Stimulated activated CD4-positive, alpha-beta T cell treated with anti-CD3 and anti-CD28 coated beads, TNF-alpha, amount 100 ng/mL, for 1 hour (primary cell): ENCODE measurements at regions not wholly inside any gene's neighbourhood (a gene's known extent, or its start where the extent isn't known, plus 50 kb on each side); places are given as distances from the start of the nearest gene placed in this dataset.
"Not testable (repeated sequence)": the region's sequence is repeated elsewhere in the genome, so short reads cannot be mapped to it uniquely, and the experiment has no call there.

Experiments
- DNase-seq, 3 donors: peaks; one replicate each; pipeline ENCODE4 v3.0.0-alpha.2; 2020; ENCODE audit warnings: low read depth in 3 of 3, low spot score in 1 of 3

DNA sequence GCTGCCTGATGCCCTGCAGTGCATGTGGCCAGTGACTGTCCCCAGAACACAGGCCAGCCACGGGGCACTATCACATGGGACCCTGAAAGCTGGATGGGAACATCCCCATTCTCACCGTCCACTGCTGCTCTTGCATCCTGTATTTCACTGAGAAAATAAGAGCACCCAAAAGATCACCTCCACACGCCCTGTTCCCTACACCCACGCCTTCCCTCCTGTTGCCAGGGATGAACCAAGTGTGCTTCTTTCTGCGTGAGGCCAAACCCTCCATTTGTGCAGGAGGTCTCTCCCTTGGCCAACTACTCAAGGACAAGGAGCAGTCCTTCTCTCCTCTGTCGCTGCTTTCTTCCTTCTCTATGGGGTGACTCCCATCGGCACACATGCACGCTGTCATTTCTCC lies 118.3 kb downstream of the LRRC37A3 start:
- not testable (repeated sequence) for DNase-seq

- DNase-seq = not testable (repeated sequence)
Measured at GRCh38 chr17:64800361-64800895, 118.8 kb downstream of the LRRC37A3 start.

DNA sequence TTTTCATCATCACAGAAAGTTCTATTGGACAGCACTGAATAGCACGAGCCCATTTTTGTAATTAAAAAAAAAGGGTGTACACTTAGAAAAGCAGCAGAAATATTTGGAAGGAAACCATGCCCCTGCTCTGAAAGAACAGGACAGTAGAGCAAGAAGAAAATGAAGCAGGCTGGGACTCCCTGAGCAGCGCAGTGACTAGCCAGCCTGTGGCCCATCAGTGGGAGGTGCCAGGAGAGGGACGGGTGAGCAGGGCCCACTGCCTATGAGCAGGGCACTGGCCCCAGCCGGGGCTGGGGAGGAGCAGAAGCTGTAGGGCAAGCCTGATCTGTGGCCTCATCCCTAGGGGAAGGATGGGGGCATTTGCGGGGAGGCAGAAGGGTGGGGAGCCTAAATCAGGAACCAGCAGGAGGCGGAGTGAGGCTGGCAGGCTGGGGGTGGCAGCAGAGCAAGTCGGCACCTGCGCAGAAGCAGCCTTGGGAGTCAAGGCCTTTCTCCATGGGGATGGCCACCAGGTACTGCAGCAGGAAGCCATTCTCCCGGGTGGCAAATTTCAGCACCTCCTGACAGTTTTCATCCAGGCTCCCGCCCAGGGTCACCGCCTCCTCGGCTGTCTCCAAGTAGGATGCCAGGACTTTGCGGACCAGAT lies 119.6 kb downstream of the LRRC37A3 start:
- DNase-seq = not testable (repeated sequence)

DNA sequence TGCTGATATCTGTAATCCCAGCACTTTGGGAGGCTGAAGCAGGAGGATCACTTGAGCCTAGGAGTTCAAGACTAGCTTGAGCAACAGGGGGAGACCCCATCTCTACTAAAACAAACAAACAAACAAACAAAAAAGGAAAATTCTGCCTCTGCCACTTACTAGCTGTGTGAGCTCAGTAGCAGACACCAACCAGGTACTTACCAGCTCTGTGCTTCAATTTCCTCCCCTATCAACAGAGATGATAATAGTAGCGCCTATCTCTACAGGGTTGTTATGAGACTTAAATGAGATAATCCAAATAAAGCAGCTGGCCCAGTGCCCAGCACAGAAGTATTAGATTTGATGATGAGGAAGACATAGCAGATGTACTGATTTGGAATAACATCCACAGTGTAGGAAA lies 120.3 kb downstream of the LRRC37A3 start:
- not testable (repeated sequence) for DNase-seq

DNA sequence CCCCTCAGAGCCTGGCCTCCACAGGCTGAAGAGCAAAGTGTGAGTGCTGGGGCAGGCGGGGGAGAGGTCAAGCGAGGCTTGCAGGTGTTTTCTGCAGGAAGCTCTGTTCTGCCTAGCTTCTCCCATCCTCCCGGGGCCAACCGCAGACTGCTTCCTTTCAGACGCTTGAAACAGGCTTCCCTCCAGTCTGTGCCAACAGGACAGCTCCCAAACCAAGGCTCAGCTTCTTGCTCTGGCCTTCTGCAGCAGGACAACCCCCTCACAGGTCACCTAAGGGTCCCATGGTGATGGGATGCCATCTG lies 120.8 kb downstream of the LRRC37A3 start:
- DNase-seq = not testable (repeated sequence)

DNA sequence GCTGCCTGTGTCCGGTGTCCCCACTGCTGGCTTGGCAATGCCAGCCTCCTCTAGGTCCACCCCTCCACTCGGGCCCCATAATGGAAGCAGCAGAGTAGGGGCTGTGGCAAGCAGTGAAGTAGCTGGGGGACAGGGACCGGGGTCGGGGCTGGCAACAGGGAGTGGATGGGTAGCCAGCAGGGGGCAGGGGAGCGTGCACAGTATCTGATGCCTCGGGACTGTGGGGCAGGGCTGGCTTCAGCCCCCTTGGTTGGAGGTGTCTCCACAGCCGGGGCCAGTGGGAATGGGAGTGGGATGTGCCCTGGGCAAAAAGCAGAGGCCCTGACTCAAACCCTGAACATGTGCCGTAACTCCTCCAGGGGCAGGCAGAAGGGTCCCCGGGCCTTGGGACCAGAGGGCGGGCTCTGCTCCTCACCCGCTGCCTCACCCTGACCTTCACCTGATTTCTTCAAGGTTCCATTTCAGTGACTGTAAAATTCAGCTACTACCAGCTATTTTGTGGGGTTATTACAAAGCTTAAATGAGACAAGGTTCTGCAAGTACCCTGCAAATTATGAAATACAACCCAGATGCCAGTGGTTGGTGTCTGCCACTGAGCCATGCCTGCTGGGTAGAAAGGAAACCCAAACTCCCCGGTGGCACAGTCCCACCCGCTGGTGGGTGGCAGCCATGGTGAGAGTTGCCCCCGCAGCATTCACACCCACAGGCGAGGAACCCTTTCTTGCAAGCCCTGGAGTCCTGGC lies 121.4 kb downstream of the LRRC37A3 start:
- not testable (repeated sequence) for DNase-seq

DNA sequence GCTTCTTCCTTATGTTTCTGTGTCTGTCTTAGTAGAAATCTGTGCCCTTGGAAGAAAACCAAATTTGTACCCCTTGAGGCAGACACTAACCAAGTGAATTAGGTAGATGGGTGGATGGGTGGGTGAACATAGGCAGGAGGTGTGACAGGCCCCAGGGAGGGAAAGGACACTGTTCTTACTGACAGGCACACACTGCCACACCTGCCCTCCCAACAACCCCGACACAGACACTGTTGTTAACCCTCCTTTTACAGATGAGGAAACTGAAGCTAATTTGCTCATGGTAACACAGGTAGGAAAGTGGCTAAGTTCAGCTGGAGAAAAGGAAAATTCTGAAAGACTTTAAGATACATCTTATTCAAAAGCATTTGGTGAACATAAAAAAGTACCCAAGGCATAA lies 123.9 kb downstream of the LRRC37A3 start:
- DNase-seq = not testable (repeated sequence)

- not testable (repeated sequence) for DNase-seq
Measured at GRCh38 chr17:64794548-64795274, 124.6 kb downstream of the LRRC37A3 start.

DNA sequence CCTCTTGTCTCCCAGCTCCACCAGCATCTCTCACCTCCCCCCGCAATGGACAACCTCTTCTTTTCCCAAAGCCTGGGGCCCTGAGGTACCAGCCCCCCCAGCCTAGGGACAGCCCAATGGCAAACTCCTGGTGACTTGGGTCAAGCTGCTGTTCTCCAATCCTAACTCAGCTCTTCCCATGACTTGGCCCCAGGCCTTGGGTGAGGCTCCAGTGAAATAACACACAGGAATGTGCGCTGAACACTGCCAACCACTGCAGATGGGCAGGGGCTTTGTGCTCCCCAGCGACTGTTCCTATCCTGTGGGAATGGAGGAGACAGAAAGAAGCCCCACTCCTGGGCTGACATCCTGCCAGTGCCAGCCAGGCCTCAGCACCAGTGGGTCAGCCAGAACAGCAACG lies 125.2 kb downstream of the LRRC37A3 start:
- DNase-seq = not testable (repeated sequence)

DNA sequence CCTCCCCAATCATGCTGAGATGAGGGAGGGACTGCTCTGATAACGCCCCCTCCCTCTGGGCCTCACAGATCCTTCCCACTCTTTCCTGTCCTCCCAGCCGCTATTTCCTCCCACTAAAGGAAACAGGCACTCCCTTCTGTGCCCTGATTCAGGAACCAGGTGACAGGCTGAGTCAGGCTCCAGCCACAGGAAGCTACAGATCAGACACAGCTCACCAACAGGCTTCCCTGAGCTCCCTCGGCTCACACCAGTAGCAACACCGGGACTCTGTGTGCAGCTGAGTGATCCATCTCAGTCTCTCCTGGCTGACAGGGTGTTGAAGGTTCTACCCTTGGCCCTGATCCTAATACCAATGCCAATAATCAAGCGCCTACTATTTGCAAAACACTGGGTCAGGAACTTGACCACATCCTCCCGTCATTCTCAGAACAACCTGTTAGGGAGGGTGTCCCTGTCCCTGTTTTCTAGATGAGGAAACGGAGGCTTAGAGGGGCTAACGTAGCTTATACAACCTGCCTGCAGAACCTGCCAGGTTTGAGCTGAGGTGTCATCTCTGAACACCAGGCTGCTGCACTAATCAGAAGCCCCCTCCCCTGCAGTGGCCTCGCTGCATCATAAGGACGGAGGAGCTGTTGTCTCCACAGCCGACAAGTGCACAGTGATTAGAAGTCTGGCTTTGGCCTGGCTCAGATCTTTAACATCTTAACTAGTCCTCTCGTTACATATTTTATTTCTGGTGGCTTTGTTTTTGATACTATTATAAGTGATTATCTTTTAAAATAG lies 126.3 kb downstream of the LRRC37A3 start:
- DNase-seq = not testable (repeated sequence)

DNA sequence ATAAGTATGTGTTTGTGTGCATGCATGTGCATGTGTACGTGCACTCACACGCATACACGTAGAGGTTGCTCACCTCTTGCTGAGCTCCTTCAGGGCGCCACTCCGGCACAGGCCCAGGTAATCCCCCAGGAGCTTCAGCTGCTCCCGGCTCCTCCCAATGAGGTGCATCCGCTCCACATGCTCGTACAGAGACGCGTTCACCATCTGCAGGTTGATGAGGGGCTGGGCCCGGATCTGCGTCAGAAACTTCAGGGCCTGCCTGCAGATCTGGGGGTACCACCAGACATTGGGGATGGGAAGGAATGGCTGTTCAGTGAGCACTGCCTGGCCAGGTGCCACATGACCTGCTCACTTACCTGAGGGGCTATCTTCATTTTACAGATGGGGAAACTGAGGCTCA lies 127.0 kb downstream of the LRRC37A3 start:
- DNase-seq = not testable (repeated sequence)

DNA sequence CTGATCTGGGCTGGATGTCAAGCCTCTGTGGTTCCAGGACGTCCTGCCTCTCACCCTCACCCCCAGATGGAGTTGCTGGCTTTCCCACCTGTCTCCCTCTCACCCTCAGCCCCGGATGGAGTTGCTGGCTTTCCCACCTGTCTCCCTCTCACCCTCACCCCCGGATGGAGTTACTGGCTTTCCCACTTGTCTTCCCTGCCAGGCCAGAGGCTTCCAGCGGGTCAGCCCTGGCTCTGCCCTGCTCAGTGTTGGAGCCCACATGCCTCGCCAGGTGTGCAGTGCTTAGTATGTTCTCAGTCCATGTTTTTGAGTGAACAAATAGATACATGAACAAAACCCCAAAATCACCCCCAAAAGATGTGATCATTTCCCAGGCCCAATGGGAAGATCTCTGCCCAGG lies 127.6 kb downstream of the LRRC37A3 start:
- not testable (repeated sequence) for DNase-seq

DNA sequence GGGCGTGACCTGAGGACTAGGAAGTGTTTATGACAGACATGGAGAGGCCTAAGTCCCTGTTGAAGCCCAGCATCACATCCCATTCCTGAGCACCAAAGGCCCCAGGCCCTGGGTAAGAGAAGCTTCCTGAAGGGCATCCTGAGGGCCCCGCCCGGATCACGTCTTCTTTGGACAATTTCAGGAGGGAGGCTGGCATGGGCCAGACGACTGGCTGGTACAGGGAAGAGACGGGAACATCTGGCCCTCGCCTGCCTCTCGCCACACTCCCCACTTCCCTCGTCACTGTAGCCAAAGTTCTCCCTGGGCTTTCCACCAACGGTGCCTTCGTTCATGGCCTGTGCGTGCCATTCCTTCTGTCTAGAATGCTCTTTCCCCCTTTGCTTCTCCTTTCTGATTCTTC lies 128.1 kb downstream of the LRRC37A3 start:
- not testable (repeated sequence) for DNase-seq

DNA sequence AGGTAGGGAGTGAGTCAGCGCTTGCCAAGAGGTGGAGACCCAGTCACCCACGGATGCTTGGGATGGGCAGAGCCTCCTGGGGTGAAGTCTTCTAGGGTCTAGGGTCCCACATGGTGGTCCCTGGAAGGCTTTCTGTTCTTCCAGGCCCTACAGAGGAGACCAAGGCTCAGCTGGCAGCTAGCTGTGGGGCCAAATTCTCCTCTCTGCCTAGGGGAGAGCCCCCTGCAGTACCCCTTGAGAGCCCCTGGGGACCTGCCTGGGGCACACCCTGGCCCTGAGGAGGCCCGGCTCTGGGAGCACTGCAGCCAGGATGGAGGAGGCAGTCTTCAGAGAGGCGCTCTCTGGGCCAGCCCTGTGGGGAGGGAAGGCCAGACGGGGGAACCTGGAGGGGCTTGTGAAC lies 128.6 kb upstream of the SMURF2 start:
- not testable (repeated sequence) for DNase-seq

DNA sequence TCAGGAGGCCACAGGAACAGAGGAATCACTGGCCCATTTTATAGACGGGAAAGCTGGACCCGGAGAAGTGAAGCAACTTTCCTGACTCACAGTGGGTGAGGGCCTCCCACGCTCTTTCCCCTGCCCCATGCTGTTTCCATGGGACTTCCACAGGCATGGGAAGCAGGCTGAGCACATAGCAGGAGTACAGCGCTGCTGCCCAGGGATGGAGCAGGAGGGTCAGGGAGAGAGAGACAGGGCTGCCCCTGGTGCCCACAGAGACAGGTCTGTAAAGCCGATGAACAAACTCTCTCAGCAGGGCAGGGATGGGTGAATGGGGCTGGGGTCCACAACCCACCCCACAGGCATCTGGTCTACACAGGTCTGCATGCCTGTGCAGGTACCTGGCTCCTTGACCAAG lies 128.1 kb upstream of the SMURF2 start:
- DNase-seq = not testable (repeated sequence)

DNA sequence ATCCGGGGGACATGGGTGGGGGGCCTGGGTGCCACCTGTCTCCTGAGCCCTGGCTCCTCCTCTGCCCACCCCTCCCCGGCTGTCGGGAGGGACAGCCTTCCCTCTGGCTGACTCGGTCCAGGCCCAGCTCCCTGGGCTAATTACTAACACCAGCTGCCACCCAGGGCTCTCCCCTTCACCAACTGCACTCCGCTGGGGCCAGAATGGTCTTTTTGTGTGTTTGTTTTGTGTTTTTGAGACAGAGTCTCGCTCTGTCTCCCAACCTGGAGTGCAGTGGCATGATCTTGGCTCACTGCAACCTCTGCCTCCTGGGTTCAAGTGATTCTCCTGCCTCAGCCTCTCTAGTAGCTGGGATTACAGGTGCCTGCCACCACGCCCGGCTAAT lies 126.9 kb upstream of the SMURF2 start:
- DNase-seq = not testable (repeated sequence)

GRCh38 chr17:64788286-64789060 lies 126.4 kb upstream of the SMURF2 start:
- DNase-seq = no peak

- DNase-seq = no peak
Measured at GRCh38 chr17:64787921-64788271, 125.8 kb upstream of the SMURF2 start.

DNA sequence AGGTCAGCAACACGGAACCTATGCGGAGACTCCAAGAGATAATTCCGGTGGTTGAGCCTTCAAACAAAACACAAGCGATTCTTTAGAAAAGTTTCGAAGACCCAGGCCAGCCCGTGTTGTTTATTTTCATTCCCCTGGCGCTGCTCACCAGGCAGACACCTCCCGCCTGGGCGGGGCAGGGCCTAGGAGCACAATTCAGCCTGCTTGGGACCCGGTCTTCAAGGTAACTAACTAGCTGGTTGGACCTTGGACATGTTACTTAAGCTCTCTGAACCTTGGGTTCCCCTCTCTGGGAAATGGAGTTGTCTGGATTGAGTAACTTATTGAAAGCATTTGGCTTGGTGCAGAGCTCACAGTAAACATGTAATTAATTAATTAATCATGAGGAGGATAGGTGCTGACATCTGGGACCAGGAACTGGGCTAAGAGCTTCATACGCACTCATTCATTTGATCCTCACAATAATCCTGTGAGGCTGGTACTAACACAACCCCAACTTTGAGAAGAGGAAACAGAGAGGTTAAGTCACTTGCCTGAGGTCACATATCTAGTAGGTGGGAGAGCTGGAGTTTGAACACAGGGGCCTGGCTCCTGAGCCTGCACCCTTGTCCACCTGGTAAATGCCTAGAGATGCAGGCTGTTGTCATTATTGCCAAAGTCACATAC lies 125.3 kb upstream of the SMURF2 start:
- no peak for DNase-seq

DNA sequence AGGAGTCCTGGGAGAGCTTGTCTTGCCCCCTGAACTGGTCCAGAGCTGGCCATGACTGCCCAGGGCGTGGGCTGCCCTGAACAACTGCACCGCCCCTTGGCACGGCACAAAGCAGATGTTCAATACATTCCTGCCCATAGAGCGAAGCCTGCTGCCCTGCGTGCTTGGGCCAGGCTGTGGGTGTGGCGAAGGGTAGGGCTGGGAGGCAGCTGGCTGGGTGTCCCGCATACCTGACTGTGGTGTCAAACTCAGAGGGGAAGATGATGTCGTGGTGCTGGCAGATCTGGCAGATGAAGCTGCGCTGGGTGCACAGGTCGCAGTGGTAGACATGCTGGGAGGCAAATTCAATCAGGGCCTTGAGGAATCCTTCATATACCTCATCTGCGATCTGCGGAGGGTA lies 124.2 kb upstream of the SMURF2 start:
- no peak for DNase-seq
